HEK293 (cell line): ENCODE measurements at regions not wholly inside any gene's neighbourhood (a gene's known extent, or its start where the extent isn't known, plus 50 kb on each side); places are given as distances from the start of the nearest gene placed in this dataset.

ENCODE experiments used
- CTCF ChIA-PET: fragments of 350-600 bp; formaldehyde crosslinking; extraction: SDS; loops from one replicate; lab custom pipeline; 2021; ENCODE audit warnings: antibody characterized with exemption; lab: Yijun Ruan, JAX
- POLR2A ChIA-PET: fragments of 300-600 bp; formaldehyde crosslinking; extraction: SDS; loops from one replicate; lab custom pipeline; 2020; ENCODE audit warnings: antibody characterized with exemption, inconsistent platforms; lab: Yijun Ruan, JAX
- H3K27ac ChIP-seq: fragments of 200-500 bp; sonication (Bioruptor generic); 2 replicates; pipeline ENCODE4 v1.5.1; 2014; ENCODE audit warnings: low read depth, low read length, control low read depth, inconsistent platforms; ENCODE audit errors: extremely low read depth
- H3K36me3 ChIP-seq, 2 experiments: fragments of 200-500 bp in 1 of 2; sonication (Bioruptor generic) in 1 of 2; 1 replicate in 1 of 2; 2 replicates in 1 of 2; pipeline ENCODE4 v1.5.1; 2014 to 2017; ENCODE audit warnings: inconsistent platforms in 2 of 2, low read length in 2 of 2; ENCODE audit not compliant: control insufficient read depth in 2 of 2, insufficient read depth in 1 of 2
- H3K4me1 ChIP-seq: fragments of 200-500 bp; sonication (Bioruptor generic); 2 replicates; pipeline ENCODE4 v1.5.1; 2014; ENCODE audit warnings: mild to moderate bottlenecking, low read length, inconsistent platforms; ENCODE audit not compliant: control insufficient read depth, insufficient read depth
- H3K4me3 ChIP-seq: 2 replicates; pipeline ENCODE4 v1.5.1; 2011; ENCODE audit warnings: low read depth, mild to moderate bottlenecking, control low read depth, low read length, moderate library complexity
- H3K9me3 ChIP-seq: fragments of 200-500 bp; sonication (Bioruptor generic); 2 replicates; pipeline ENCODE4 v1.5.1; 2014; ENCODE audit warnings: low read depth, low read length, inconsistent platforms; ENCODE audit not compliant: control insufficient read depth, insufficient read depth
- GLI2 ChIP-seq: fragments of 450-650 bp; formaldehyde crosslinking; IDR thresholded peaks from 2 replicates; pipeline ENCODE4; 2017; ENCODE audit warnings: missing biosample characterization, missing genetic modification characterization, low read depth, borderline replicate concordance
- KLF7 ChIP-seq: fragments of 450-650 bp; formaldehyde crosslinking; IDR thresholded peaks from 2 replicates; pipeline ENCODE4 v1.5.1; 2016; ENCODE audit warnings: missing biosample characterization, missing genetic modification characterization, borderline replicate concordance
- TCF7L2 ChIP-seq: IDR thresholded peaks from 2 replicates; pipeline ENCODE4 v1.6.1; 2011; ENCODE audit warnings: low read depth, mild to moderate bottlenecking, inconsistent platforms, low read length, moderate library complexity, borderline replicate concordance
- ZBTB20 ChIP-seq: fragments of 450-650 bp; formaldehyde crosslinking; IDR thresholded peaks from 2 replicates; pipeline ENCODE4 v1.5.1; 2016; ENCODE audit warnings: missing biosample characterization, missing genetic modification characterization
- ZBTB8A ChIP-seq: fragments of 450-650 bp; formaldehyde crosslinking; IDR thresholded peaks from 2 replicates; pipeline ENCODE4 v1.5.1; 2016; ENCODE audit warnings: missing biosample characterization, missing genetic modification characterization
- ZNF121 ChIP-seq: fragments of 450-650 bp; formaldehyde crosslinking; IDR thresholded peaks from 2 replicates; pipeline ENCODE4 v1.5.1; 2016; ENCODE audit warnings: missing biosample characterization, missing genetic modification characterization
- ZNF133 ChIP-seq: fragments of 450-650 bp; formaldehyde crosslinking; IDR thresholded peaks from 2 replicates; pipeline ENCODE4 v1.5.1; 2016; ENCODE audit warnings: missing biosample characterization, missing genetic modification characterization
- ZNF146 ChIP-seq: fragments of 450-650 bp; formaldehyde crosslinking; IDR thresholded peaks from 2 replicates; pipeline ENCODE4 v1.5.1; 2016; ENCODE audit warnings: missing biosample characterization, missing genetic modification characterization
- ZNF155 ChIP-seq: fragments of 450-650 bp; formaldehyde crosslinking; IDR thresholded peaks from 2 replicates; pipeline ENCODE4 v1.5.1; 2016; ENCODE audit warnings: missing biosample characterization, missing genetic modification characterization
- ZNF223 ChIP-seq: fragments of 450-650 bp; formaldehyde crosslinking; IDR thresholded peaks from 2 replicates; pipeline ENCODE4 v1.5.1; 2016; ENCODE audit warnings: missing biosample characterization, missing genetic modification characterization
- ZNF366 ChIP-seq: fragments of 450-650 bp; formaldehyde crosslinking; conservative IDR thresholded peaks from 2 replicates; pipeline ENCODE4 v1.5.1; 2016; ENCODE audit warnings: missing biosample characterization, missing genetic modification characterization
- ZNF785 ChIP-seq: fragments of 450-650 bp; formaldehyde crosslinking; IDR thresholded peaks from 2 replicates; pipeline ENCODE4 v1.5.1; 2016; ENCODE audit warnings: missing biosample characterization, missing genetic modification characterization
- ZNF792 ChIP-seq: fragments of 450-650 bp; formaldehyde crosslinking; IDR thresholded peaks from 2 replicates; pipeline ENCODE4 v1.5.1; 2016; ENCODE audit warnings: missing biosample characterization, missing genetic modification characterization
- ZSCAN30 ChIP-seq: fragments of 450-650 bp; IDR thresholded peaks from 2 replicates; pipeline ENCODE4 v1.5.1; 2018; ENCODE audit warnings: missing biosample characterization, mild to moderate bottlenecking, missing genetic modification characterization, moderate library complexity
- TF ChIP-seq, protein P1 (sequence below): fragments of 450-650 bp; formaldehyde crosslinking; conservative IDR thresholded peaks from 2 replicates; pipeline ENCODE4 v1.5.1; 2016; ENCODE audit warnings: low read depth, missing biosample characterization, missing genetic modification characterization
- TF ChIP-seq, protein P2 (sequence below): fragments of 450-650 bp; formaldehyde crosslinking; conservative IDR thresholded peaks from 2 replicates; pipeline ENCODE4 v1.5.1; 2016; ENCODE audit warnings: low read depth, missing biosample characterization, missing genetic modification characterization
- TF ChIP-seq, protein P3 (sequence below): fragments of 450-650 bp; formaldehyde crosslinking; IDR thresholded peaks from 2 replicates; pipeline ENCODE4 v1.5.1; 2016; ENCODE audit warnings: missing biosample characterization, missing genetic modification characterization
- TF ChIP-seq, protein P4 (sequence below): fragments of 450-650 bp; formaldehyde crosslinking; IDR thresholded peaks from 2 replicates; pipeline ENCODE4 v1.5.1; 2016; ENCODE audit warnings: missing biosample characterization, missing genetic modification characterization
- TF ChIP-seq, protein P5 (sequence below): fragments of 450-650 bp; formaldehyde crosslinking; IDR thresholded peaks from 2 replicates; pipeline ENCODE4 v1.5.1; 2016; ENCODE audit warnings: missing biosample characterization, missing genetic modification characterization

DNA sequence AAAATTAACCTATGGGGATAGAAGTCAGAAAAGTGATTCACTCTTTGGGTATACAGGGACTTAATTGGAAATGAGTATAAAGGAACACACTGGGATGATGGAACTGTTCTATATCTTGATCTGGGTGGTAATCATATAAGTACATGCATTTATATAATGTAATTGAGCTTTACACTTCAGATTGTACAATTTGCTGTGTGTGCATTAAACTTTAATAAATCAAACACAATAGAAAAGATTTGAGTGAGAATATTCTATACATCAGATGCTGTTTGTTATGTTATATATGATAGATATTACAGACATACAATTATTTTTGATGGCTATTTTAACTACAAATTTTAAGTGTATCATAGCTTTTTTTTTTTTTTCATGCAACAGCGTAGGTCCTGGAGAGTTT, 860.2 kb upstream of the ARPP21 start:
- H3K4me3 ChIP-seq = no peak overlapping the region
- POLR2A ChIA-PET = no interaction called here
- H3K9me3 ChIP-seq = no peaks in the 10 kb centered on the region
- TF ChIP-seq ZBTB8A = no peak
- no peak for TF ChIP-seq ZNF121
- TF ChIP-seq ZNF785 = no peak
- no peak for TF ChIP-seq ZNF133 (tag by site-specific recombination)
- TF ChIP-seq, protein P1, sequence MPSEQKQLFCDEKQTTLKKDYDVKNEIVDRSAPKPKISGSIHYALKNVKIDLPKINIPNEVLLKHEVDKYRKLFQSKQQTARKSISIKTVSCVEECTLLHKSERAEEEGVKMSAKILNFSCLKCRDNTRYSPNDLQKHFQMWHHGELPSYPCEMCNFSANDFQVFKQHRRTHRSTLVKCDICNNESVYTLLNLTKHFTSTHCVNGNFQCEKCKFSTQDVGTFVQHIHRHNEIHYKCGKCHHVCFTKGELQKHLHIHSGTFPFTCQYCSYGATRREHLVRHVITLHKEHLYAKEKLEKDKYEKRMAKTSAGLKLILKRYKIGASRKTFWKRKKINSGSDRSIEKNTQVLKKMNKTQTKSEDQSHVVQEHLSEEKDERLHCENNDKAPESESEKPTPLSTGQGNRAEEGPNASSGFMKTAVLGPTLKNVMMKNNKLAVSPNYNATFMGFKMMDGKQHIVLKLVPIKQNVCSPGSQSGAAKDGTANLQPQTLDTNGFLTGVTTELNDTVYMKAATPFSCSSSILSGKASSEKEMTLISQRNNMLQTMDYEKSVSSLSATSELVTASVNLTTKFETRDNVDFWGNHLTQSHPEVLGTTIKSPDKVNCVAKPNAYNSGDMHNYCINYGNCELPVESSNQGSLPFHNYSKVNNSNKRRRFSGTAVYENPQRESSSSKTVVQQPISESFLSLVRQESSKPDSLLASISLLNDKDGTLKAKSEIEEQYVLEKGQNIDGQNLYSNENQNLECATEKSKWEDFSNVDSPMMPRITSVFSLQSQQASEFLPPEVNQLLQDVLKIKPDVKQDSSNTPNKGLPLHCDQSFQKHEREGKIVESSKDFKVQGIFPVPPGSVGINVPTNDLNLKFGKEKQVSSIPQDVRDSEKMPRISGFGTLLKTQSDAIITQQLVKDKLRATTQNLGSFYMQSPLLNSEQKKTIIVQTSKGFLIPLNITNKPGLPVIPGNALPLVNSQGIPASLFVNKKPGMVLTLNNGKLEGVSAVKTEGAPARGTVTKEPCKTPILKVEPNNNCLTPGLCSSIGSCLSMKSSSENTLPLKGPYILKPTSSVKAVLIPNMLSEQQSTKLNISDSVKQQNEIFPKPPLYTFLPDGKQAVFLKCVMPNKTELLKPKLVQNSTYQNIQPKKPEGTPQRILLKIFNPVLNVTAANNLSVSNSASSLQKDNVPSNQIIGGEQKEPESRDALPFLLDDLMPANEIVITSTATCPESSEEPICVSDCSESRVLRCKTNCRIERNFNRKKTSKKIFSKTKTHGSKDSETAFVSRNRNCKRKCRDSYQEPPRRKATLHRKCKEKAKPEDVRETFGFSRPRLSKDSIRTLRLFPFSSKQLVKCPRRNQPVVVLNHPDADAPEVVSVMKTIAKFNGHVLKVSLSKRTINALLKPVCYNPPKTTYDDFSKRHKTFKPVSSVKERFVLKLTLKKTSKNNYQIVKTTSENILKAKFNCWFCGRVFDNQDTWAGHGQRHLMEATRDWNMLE (tag by site-specific recombination) = no peak
- TF ChIP-seq ZNF223 (tag by site-specific recombination) = no peak
- TF ChIP-seq, protein P2, sequence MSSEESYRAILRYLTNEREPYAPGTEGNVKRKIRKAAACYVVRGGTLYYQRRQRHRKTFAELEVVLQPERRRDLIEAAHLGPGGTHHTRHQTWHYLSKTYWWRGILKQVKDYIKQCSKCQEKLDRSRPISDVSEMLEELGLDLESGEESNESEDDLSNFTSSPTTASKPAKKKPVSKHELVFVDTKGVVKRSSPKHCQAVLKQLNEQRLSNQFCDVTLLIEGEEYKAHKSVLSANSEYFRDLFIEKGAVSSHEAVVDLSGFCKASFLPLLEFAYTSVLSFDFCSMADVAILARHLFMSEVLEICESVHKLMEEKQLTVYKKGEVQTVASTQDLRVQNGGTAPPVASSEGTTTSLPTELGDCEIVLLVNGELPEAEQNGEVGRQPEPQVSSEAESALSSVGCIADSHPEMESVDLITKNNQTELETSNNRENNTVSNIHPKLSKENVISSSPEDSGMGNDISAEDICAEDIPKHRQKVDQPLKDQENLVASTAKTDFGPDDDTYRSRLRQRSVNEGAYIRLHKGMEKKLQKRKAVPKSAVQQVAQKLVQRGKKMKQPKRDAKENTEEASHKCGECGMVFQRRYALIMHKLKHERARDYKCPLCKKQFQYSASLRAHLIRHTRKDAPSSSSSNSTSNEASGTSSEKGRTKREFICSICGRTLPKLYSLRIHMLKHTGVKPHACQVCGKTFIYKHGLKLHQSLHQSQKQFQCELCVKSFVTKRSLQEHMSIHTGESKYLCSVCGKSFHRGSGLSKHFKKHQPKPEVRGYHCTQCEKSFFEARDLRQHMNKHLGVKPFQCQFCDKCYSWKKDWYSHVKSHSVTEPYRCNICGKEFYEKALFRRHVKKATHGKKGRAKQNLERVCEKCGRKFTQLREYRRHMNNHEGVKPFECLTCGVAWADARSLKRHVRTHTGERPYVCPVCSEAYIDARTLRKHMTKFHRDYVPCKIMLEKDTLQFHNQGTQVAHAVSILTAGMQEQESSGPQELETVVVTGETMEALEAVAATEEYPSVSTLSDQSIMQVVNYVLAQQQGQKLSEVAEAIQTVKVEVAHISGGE (tag by site-specific recombination) = no peak
- TF ChIP-seq ZNF366 (tag by site-specific recombination) = no peak
- TF ChIP-seq, protein P3, sequence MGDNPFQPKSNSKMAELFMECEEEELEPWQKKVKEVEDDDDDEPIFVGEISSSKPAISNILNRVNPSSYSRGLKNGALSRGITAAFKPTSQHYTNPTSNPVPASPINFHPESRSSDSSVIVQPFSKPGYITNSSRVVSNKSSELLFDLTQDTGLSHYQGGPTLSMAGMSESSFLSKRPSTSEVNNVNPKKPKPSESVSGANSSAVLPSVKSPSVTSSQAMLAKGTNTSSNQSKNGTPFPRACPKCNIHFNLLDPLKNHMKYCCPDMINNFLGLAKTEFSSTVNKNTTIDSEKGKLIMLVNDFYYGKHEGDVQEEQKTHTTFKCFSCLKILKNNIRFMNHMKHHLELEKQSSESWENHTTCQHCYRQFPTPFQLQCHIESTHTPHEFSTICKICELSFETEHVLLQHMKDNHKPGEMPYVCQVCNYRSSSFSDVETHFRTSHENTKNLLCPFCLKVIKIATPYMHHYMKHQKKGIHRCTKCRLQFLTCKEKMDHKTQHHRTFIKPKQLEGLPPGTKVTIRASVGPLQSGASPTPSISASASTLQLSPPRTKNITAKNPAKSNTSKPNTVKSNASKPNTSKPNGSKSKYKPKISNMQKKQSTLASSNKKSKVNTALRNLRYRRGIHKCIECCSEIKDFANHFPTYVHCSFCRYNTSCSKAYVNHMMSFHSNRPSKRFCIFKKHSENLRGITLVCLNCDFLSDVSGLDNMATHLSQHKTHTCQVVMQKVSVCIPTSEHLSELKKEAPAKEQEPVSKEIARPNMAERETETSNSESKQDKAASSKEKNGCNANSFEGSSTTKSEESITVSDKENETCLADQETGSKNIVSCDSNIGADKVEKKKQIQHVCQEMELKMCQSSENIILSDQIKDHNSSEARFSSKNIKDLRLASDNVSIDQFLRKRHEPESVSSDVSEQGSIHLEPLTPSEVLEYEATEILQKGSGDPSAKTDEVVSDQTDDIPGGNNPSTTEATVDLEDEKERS = no peak
- TF ChIP-seq TCF7L2 = no peak
- TF ChIP-seq, all 188 proteins: peak for 0
- Histone ChIP-seq H3K36me3 (no peaks in the 10 kb centered on the region), H3K27ac (no peak overlapping the region), H3K4me1 (no peaks in the 10 kb centered on the region)
- CTCF ChIA-PET = interaction anchor here (0.6 kb wide), 1 partner anchor 1613 kb away, joined by 3 read pairs; no protein-coding TSS in a partner anchor

DNA sequence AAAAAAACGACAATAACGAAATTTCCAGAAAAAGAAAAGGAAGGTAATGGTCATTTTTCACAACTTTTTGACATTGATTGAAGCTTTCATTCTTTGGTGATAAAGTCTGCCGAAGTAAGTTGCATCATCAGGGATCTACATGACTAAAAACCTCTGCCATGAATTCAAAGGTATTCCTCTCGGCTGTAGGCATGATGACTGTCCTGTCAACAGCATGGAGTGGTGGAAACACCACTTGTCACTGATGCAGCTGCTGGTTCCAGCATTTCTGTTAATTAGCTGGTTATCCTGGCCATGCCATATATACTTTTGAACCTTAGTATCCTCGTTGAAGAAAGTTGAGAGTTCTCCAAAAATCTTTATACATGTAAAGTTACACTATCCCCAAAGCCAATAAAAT, 859.0 kb upstream of the ARPP21 start:
- Histone ChIP-seq H3K27ac (no peak overlapping the region), H3K9me3 (no peaks in the 10 kb centered on the region), H3K4me3 (no peak overlapping the region), H3K4me1 (no peaks in the 10 kb centered on the region), H3K36me3 (no peaks in the 10 kb centered on the region)
- ChIA-PET CTCF (no interaction called here), POLR2A (no interaction called here)
- TF ChIP-seq ZNF792 (no peak), KLF7 (tag by site-specific recombination) (no peak), ZBTB20 (tag by site-specific recombination) (no peak), ZSCAN30 (tag by site-specific recombination) (no peak), ZNF146 (no peak), ZNF155 (tag by site-specific recombination) (no peak), GLI2 (tag by site-specific recombination) (no peak)
- TF ChIP-seq, protein P2 (tag by site-specific recombination) = no peak
- TF ChIP-seq, protein P4, sequence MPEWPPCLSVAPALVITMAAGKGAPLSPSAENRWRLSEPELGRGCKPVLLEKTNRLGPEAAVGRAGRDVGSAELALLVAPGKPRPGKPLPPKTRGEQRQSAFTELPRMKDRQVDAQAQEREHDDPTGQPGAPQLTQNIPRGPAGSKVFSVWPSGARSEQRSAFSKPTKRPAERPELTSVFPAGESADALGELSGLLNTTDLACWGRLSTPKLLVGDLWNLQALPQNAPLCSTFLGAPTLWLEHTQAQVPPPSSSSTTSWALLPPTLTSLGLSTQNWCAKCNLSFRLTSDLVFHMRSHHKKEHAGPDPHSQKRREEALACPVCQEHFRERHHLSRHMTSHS (tag by site-specific recombination) = no peak
- TF ChIP-seq, protein P5, sequence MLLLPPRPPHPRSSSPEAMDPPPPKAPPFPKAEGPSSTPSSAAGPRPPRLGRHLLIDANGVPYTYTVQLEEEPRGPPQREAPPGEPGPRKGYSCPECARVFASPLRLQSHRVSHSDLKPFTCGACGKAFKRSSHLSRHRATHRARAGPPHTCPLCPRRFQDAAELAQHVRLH (tag by site-specific recombination) = no peak
